GM12878 (cell line): ENCODE measurements at regions not wholly inside any gene's neighbourhood (a gene's known extent, or its start where the extent isn't known, plus 50 kb on each side); places are given as distances from the start of the nearest gene placed in this dataset.

Experiments
- ATF3 ChIP-seq: IDR thresholded peaks from 2 replicates; pipeline ENCODE4 v1.6.1; 2011; ENCODE audit warnings: low read depth, mild to moderate bottlenecking, low read length, moderate library complexity, borderline replicate concordance; ENCODE audit errors: extremely low read depth
- BMI1 ChIP-seq: fragments of 450-650 bp; IDR thresholded peaks from 2 replicates; pipeline ENCODE4 v1.6.1; 2016; ENCODE audit warnings: mild to moderate bottlenecking, moderate library complexity, borderline replicate concordance
- BRCA1 ChIP-seq: IDR thresholded peaks from 2 replicates; pipeline ENCODE4 v1.6.1; 2011; ENCODE audit warnings: low read depth, low read length, improper control_type of control experiment
- CREB1 ChIP-seq: IDR thresholded peaks from 2 replicates; pipeline ENCODE4 v1.6.1; 2012; ENCODE audit warnings: low read depth, mild to moderate bottlenecking, inconsistent platforms
- CTCF ChIP-seq, 3 experiments: IDR thresholded peaks in 2 of 3; conservative IDR thresholded peaks in 1 of 3; 2 replicates each; pipeline ENCODE4 v1.5.1; 2011; ENCODE audit warnings: low read depth in 3 of 3, low read length in 3 of 3, mild to moderate bottlenecking in 3 of 3, control low read depth in 2 of 3, moderate library complexity in 2 of 3, inconsistent platforms in 1 of 3, mixed read lengths in 1 of 3; ENCODE audit not compliant: control insufficient read depth in 2 of 3, insufficient read depth in 1 of 3; ENCODE audit errors: extremely low read depth in 1 of 3
- DPF2 ChIP-seq: fragments of 450-650 bp; IDR thresholded peaks from 2 replicates; pipeline ENCODE4 v1.6.1; 2017; ENCODE audit warnings: mild to moderate bottlenecking
- ELK1 ChIP-seq: IDR thresholded peaks from 2 replicates; pipeline ENCODE4 v1.6.1; 2012; ENCODE audit warnings: low read depth, low read length, improper control_type of control experiment
- ESRRA ChIP-seq: IDR thresholded peaks from 2 replicates; pipeline ENCODE4 v1.6.1; 2012; ENCODE audit warnings: mild to moderate bottlenecking, low read length, improper control_type of control experiment
- EZH2 ChIP-seq: IDR thresholded peaks from 2 replicates; pipeline ENCODE4 v1.6.1; 2012; ENCODE audit warnings: low read depth, mild to moderate bottlenecking, control low read depth, inconsistent platforms, low read length, borderline replicate concordance; ENCODE audit not compliant: control insufficient read depth
- FOS ChIP-seq: IDR thresholded peaks from 3 replicates; pipeline ENCODE4 v1.6.1; 2011; ENCODE audit warnings: borderline replicate concordance; ENCODE audit not compliant: insufficient read length; ENCODE audit errors: extremely low read depth
- NFIC ChIP-seq: IDR thresholded peaks from 2 replicates; pipeline ENCODE4 v1.6.1; 2012; ENCODE audit warnings: low read depth, mild to moderate bottlenecking, inconsistent platforms, low read length, moderate library complexity
- POLR2AphosphoS2 ChIP-seq: IDR thresholded peaks from 2 replicates; pipeline ENCODE4 v1.6.1; 2011; ENCODE audit warnings: low read depth, mild to moderate bottlenecking, low read length, improper control_type of control experiment, moderate library complexity
- ZBTB11 ChIP-seq: fragments of 450-650 bp; formaldehyde crosslinking; IDR thresholded peaks from 2 replicates; pipeline ENCODE4 v1.5.0; 2022; ENCODE audit warnings: mild to moderate bottlenecking, missing genetic modification characterization
- ZNF207 ChIP-seq: fragments of 450-650 bp; IDR thresholded peaks from 2 replicates; pipeline ENCODE4 v1.6.1; 2014; ENCODE audit warnings: antibody characterized with exemption, mild to moderate bottlenecking, borderline replicate concordance

GRCh38 chr17:77803726-77804125 is 154.8 kb upstream of the TNRC6C start:
- no peak for TF ChIP-seq CREB1
- no peak for TF ChIP-seq BRCA1
- no peak for TF ChIP-seq FOS
- TF ChIP-seq DPF2: no peak
- TF ChIP-seq ZNF207: no peak
- no peak for TF ChIP-seq NFIC
- TF ChIP-seq CTCF (IDR thresholded peaks at IDR 0.05 in 2 of 3, conservative IDR thresholded peaks at IDR 0.05 in 1 of 3; ENCODE audit: control insufficient read depth in 2 of 3, extremely low read depth in 1 of 3, insufficient read depth in 1 of 3, low read depth in 3 of 3, low read length in 3 of 3): no peak
- no peak for TF ChIP-seq ATF3
- no peak for TF ChIP-seq POLR2AphosphoS2
- TF ChIP-seq BMI1: no peak
- TF ChIP-seq ESRRA: no peak
- no peak for TF ChIP-seq EZH2
- no peak for TF ChIP-seq ZBTB11 (CRISPR knock-in tag)
- no peak for TF ChIP-seq ELK1
